C4-2B (cell line): ENCODE measurements at regions not wholly inside any gene's neighbourhood (a gene's known extent, or its start where the extent isn't known, plus 50 kb on each side); places are given as distances from the start of the nearest gene placed in this dataset.

Experiments
- H3K27ac ChIP-seq: fragments of 450-650 bp; 2 replicates; pipeline ENCODE4 v1.5.1; 2017
- CTCF ChIP-seq: fragments of 450-650 bp; conservative IDR thresholded peaks from 2 replicates; pipeline ENCODE4 v1.5.1; 2017; ENCODE audit warnings: mild to moderate bottlenecking
- ZFX ChIP-seq: fragments of 450-650 bp; IDR thresholded peaks from 2 replicates; pipeline ENCODE4 v1.6.1; 2017

- H3K27ac ChIP-seq: no peak overlapping the region
- TF ChIP-seq ZFX: no peak
- TF ChIP-seq CTCF: no peak
Observed at GRCh38 chr4:125826801-125827695, 512.3 kb downstream of the FAT4 start.

- H3K27ac ChIP-seq: no peak overlapping the region
- TF ChIP-seq CTCF: no peak
- TF ChIP-seq ZFX: no peak
Observed at GRCh38 chr4:125827696-125828052, 512.9 kb downstream of the FAT4 start.

GRCh38 chr4:125828346-125828745 lies 513.6 kb downstream of the FAT4 start:
- no peak for TF ChIP-seq CTCF
- H3K27ac ChIP-seq: no peak overlapping the region

GRCh38 chr4:125832161-125832560 lies 517.4 kb downstream of the FAT4 start:
- no peak overlapping the region for H3K27ac ChIP-seq
- TF ChIP-seq ZFX: no peak
- TF ChIP-seq CTCF: no peak

GRCh38 chr4:125836597-125837195 lies 521.9 kb downstream of the FAT4 start:
- no peak for TF ChIP-seq CTCF
- TF ChIP-seq ZFX: no peak
- no peak overlapping the region for H3K27ac ChIP-seq

GRCh38 chr4:125837493-125838201 lies 522.9 kb downstream of the FAT4 start:
- no peak overlapping the region for H3K27ac ChIP-seq
- TF ChIP-seq CTCF (no peak), ZFX (no peak)

- TF ChIP-seq CTCF (no peak), ZFX (no peak)
- no peak overlapping the region for H3K27ac ChIP-seq
Observed at GRCh38 chr4:125838202-125838601, 523.4 kb downstream of the FAT4 start.
